NCI-H1105 (cell line): ENCODE measurements at regions not wholly inside any gene's neighbourhood (a gene's known extent, or its start where the extent isn't known, plus 50 kb on each side); places are given as distances from the start of the nearest gene placed in this dataset.
"Not testable (repeated sequence)": the region's sequence is repeated elsewhere in the genome, so short reads cannot be mapped to it uniquely, and the experiment has no call there.

ENCODE experiments used
- DNase-seq: peaks from one replicate; lab custom pipeline; 2025; lab: John Stamatoyannopoulos, UW

DNA sequence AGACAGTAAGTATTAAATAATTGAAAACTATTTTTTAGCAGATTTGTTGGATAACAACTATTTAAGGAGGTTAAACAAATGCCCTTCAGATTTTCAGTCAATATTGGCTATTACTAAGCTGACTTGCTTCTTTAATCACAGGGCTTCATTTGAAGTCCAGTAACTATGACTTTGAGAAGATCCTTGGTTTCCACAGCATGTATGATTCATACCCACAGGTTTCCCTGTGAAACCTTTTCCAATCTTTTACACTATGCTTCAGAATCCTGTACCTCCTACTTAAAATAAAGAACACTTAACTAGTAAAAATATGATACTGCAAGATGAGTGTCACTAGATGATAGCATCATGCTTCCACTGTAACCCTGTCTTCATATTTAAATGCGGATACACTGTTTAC is 211.9 kb downstream of the SPATA31A1 start:
- DNase-seq = not testable (repeated sequence)

DNA sequence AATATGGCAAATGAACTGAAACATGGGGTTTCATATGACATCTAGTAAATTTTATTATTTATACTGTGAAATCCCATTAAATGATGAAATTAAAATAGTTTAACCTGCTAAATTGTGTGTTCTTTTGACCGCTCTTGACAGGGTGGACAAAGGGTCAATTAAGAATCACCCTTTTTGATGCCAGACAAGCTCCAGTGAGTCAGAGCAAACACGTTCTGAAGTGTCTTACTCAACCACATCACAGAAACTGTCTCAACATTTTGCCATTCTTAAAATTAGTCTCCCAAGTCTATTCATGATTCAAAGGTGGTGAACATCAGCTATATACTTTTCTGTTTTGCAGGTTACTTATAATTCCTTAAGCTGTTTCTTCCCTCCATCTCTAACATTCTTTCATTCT is 213.4 kb downstream of the SPATA31A1 start:
- DNase-seq = not testable (repeated sequence)

DNA sequence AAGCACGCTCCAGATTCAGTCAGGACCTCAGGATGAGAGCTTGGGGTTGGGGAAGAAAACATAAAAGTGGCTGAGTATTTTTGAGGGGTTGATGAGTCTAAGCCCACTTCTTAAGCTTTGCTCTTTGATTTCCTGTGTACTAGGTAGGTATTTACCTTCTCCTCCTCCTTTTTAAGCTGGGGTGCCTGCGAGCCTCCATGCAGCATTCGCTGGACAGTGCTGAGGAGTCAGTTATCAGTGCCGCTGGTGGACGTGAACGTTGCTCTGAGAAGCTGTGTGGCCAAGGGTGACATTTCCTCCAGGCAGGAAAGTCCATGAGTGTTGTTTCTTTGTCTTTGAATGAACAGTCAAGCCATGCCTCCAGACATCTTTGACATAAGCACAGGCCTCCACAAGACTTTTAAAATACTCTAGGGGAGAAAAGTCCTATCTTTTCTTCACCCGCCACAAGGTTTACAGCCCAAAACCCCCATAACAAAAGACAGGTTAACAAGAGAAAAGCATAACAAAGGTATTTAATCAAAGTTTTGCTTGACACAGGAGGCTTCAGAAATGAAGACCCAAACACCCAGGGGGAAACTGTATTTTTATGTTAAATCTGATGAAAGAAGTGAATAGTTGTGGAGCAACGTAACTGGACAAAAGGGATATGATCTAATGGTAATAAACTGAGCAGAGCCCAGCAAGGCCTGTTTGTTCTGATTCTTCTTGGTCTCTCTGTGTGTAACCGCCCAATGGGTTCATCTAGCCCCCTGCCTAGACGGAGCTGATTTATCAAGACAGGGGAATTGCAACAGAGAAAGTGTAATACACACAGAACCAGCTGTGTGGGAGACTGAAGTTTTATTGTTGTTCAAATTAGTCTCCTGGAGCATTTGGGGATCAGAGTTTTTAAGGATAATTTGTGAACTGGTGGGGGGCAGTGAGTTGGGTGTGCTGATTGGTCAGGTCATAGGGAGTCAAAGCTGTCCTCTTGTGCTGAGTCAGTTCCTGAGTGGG is 217.9 kb downstream of the SPATA31A1 start:
- not testable (repeated sequence) for DNase-seq

DNA sequence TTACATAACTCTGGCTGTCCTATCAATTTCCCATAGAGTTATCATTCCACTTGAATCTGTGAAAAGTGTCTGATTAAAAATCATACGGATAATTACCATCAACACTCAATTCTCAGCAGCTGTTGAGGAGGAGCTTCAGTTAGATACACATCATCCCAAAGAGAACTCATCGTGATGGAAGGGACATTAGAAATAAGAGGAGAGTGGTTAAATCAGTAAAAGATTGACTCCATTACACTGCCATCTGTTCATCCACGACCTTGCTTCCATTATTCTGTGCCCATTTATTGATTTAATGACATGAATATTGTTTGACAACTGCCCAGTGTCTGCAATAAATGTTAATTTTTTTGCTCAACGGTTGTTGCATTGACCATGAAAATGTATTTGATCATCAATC is 223.5 kb downstream of the SPATA31A1 start:
- DNase-seq = not testable (repeated sequence)

DNA sequence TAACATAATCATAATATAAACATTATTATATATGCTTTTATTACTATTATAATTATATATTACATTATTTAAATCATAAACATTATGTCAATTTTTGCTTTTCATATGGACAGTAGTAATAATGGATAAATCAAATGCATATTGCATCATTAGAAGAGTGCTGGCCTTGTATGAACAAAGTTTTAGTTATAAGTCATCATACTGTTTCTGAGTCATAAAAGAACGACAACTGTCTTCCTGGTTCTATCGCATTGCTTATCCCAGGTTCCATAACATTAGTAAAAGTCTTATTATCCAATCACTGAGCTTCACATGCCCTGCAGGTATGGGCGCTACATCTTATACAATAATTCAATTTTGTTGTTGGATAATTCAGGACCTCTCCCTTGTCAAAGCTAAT is 225.8 kb downstream of the SPATA31A1 start:
- DNase-seq = not testable (repeated sequence)

DNA sequence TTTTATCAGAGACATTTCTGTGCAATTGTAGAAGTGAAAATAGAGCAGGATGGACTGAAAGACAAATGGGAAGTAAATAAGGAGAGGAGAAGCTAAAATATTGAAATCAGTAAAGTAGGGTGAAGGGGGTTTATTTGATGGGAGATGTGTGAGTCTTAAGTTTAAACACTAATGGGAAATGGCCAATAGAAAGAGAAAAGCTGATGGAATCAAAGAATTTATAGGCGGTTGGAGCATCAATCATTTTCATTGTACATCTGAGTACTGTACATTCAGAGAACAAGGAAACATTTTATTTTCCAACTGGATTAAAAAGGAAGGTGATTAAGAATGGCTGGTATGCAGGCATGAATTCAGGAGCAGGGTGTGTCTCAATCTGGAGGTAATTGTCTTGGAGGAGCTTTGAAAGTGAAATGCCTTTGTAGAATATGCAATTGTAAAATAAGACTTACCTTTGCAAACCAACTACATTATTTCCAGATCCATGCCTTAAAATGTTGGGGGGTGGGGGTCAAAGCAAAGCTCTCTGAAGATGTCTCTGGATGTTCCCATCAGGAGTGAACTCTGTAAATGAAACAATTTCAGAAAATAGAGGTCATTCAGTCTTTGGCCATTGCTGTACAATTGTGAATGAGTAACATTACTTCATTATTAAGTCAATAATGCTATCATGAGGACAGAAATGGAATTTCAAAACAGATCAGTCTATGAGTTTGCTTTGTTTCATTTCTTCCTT is 227.4 kb downstream of the SPATA31A1 start:
- DNase-seq = not testable (repeated sequence)

DNA sequence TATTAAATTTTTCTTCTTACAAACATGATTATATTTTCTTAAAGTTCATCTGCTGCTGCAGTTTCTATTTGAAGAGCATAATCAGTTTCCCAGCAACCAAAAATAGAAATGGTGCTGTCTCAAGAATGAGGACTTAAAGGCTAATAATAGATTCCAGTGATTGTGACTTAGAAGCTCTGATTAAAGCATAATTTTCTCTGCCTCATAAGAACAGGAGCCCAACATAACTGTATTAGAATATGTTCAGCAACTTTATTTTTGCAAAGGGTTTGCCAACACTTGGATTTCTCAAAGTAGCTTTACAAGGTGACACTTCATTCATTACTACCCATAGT is 227.9 kb downstream of the SPATA31A1 start:
- DNase-seq = not testable (repeated sequence)

DNA sequence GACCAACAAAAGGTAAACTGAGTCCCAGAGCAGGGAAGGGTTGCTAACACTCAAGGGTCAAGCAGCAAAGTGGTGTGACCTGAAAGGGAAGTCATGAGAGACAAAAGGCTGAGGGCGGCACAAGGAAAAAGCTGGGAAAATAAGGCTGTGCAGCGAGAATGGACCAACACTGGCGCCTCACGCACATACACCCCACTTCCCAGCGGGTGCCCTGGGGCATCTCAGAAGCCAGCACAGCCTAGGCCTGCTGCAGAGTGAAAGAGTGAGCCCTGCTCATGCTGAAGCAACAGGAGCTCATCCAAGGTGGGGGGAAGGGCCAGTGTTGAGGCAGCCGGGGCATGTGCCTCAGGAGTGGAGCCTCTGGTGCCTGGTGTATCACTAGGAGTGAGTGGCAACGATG is 229.8 kb downstream of the SPATA31A1 start:
- not testable (repeated sequence) for DNase-seq

DNA sequence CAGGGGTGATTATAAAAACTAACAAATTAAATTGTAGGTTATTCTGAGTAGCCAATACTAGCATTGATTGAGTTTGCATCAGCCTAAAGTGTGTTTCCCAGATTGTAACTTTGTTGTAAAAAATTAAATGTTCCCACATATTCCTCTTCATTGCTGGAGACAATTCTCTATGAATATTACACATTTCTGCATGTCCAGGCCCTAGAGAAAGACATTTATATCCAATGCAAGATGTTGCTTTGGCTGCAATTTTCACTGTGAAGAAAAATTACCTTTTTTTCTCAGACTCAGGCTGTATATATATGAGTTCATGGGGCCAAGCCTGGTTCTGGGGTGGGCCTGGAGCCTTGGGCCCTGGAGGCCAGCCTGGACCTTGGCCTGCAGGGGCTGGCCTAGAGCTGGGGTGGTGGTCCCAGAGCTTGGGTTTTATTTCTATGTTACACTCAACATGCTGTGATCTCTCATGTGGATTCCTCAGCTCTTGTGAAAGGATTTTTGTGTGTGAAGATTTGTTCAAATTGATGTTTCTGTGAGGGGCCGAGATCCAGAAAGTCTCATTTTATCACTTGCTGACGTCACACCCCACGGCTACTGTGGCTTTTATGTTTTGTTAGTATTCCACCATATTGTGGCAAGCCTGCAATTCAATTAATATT is 232.5 kb downstream of the SPATA31A1 start:
- no peak for DNase-seq

DNA sequence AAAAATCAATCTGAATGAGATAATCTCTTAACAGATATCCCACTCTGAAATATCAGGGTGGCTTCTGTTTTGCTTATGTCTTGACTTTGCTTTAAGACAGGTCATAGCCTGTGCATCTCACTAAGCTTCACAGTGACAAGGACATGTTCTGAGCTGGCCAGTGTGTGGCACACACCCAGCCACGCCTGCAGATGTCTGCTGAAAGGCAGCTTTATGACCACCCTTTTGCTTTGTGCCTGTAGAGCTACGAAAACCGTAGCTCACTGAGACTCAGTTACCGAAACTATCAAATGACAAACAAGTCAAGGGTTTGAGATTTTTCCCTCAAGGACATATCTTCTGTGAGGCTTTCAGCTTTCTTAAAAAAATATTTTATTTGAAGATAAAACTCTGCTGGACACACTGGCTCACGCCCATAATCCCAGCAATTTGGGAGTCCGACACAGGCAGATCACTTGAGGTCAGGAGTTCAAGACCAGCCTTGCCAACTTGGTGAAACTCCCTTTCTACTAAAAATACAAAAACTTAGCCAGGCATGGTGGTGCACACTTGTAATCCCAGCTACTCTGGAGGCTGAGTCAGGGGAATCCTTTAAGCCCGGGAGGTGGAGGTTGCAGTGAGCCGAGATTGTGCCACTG is 233.2 kb downstream of the SPATA31A1 start:
- DNase-seq = no peak

DNA sequence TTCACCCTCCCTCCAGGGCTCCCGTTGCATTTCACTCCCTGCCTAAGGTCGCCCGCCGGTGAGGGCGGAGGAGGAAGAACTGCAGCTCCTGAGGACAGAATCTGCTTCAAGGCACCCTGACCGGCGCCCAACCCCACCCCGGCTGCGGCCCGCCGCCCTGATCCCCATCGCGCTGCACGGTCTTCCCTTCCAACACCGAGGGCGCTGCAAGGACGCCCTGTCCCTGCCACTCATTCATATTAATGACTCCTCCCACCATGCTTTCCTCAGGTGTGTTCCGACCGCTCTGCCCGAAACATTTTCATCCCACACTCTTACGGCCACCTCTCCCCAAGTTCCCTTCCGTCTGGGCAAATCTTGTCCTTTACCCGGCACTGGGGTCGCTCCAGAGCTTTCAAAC is 248.6 kb downstream of the SPATA31A1 start:
- not testable (repeated sequence) for DNase-seq

DNA sequence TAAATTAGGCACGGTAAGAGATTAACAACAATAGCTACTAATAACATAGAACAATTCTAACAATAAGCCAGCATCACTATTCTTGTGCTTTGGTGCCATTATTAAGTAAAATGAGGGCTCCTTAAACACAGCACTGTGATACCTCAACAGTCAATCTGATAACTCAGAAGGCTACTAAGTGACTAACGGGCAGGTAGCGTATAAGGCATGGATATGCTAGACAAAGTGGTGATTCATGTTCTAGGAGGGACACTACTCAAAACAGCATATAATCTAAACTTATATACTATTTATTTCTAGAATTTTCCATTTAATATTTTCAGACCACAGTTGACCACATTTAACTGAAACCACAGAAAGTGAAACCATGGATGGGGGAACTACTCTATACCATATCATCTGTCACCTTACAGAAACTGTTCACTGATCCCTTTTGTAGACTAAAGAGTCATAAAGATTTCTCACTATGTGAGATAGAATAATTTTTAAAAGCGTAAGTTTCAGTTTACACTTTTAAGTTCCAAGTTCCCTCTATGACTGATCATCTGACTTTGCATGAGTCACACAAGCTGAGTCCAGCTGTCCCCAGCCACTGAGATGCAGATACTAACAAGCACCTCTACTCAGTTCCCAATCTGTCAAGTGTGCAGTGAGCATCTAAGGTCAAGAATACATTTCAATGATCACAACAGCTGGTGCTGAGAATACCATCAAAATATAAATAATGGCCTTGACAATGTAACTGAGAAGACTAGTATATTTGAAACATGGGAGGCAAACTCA is 256.2 kb downstream of the SPATA31A1 start:
- DNase-seq = not testable (repeated sequence)

DNA sequence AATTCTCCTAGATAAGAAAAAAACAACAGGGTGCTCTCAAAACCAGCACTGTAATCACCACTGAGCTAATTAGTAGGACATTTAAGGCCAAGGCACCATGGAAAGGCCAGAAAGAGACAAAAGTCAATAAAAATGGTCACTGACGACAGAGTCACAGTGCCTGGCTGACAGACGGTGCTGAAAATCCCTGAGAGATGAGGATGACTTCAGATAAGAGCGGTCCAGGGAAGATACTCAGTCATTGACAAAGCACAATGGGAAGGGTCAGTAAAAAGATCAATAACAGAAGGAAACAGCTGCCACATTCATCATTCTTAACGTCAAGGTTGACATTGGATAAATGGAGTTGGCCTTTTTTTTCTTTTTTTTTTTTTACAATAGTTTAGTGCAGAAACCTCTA is 261.0 kb downstream of the SPATA31A1 start:
- not testable (repeated sequence) for DNase-seq

DNA sequence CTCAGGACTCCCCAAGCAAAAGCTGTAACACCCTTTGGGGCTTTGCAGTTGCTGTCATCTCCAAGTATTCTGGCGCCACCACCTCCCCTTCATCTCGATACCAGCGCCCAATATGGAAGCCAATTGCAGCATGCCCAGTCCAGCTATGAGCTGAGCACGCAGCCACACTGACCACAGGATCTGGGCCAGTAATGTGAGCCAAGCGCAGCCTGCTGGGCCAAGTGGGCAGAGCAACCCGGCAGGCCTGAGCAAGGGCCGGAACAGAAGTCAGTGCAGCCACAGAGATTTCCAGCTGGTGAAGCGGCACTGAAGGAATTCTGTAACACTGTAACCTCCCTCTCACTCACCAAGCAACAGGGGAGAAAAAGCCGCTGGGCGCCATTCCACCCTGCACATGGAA is 268.6 kb downstream of the SPATA31A1 start:
- DNase-seq = not testable (repeated sequence)

DNA sequence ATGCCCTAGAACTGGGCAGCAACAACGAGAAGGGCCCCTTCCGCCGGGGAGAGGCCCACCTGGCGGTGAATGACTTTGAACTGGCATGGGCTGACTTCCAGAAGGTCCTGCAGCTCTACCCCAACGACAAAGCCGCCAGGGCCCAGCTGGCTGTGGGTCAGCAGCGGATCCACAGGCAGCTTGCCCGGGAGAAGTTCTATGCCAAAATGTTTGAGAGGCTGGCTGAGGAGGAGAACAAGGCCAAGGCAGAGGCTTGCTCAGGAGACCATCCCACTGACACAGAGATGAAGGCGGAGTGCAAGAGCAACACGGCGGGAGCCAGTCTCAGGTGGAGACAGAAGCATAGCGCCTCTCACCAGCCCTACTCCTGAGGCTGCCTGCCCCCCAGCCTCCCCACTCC is 276.6 kb downstream of the SPATA31A1 start:
- not testable (repeated sequence) for DNase-seq

DNA sequence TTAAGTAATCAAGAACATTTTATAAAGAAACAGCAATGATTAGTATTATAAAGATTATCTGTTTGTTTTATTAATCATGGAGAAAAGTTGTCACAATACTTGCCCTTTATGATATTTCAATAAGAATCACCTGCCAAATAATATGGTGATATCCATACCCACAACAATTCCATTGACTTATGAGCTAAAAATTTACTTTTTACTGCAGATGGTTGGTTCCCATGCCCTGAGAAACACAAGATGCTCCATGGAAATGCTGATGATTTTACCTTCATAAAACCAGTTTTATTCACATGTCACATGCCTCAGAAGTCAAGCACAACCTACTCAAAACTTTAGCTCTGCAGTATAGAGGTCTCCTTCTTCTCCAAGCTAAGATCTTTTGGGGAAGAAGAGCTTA is 293.6 kb downstream of the SPATA31A1 start:
- not testable (repeated sequence) for DNase-seq

DNA sequence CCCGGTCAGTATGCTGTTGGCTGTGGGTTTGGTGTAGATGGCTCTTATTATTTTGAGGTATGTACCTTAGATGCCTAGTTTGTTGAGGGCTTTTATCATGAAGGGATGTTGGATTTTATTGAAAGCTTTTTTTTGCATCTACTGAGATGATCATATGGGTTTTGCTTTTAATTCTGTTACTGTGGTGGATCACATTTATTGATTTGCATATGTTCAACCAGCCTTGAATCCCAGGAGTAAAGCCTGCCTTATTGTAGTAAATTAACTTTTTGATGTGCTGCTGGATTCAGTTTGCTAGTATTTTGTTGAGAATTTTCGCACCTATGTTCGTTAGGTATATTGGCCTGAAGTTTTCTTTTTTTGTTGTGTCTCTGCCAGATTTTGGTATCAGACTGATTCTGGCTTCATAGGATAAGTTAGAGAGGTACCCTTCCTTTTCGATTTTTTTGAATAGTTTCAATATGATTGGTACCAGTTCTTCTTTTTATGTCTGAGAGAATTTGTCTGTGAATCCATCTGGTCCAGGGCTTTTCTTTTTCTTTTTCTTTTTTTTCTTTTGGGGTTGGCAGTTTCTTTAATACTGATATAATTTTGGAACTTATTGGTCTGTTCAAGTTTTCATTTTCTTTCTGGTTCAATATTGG is 301.6 kb downstream of the SPATA31A1 start:
- not testable (repeated sequence) for DNase-seq

DNA sequence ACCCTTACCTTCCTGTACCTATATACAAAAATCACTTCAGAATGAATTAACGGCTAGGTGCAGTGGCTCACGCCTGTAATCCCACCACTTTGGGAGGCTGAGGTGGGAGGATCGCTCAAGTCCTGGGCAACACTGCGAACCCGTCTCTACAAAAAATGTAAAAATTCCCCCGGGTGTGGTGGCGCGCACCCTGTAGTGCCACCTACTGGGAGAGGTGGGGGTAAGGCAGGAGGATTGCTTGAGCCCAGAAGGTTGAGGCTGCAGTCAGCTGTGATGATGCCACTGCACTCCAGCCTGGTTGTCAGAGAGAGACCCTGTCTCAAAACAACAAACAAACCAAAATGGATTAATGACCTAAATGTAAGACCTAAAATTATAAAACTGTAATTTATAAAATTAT is 307.6 kb downstream of the SPATA31A1 start:
- not testable (repeated sequence) for DNase-seq

DNA sequence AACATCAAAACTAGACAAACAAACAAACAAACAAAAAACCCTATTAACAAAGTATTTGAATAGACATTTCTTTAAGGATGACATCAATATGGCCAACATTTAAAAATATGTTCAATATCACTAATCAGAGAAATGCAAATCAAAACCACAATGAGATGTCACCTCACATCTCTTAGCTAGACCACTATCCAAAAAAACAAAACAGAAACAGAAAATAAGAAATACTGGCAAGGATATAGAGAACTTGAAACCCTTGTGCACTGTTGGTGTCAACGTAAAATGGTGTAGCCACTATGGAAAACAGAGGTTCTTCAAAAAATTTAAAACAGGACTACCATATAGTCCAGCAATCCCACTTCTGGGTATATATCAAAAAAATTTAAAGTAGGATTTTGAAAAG is 308.2 kb downstream of the SPATA31A1 start:
- not testable (repeated sequence) for DNase-seq

DNA sequence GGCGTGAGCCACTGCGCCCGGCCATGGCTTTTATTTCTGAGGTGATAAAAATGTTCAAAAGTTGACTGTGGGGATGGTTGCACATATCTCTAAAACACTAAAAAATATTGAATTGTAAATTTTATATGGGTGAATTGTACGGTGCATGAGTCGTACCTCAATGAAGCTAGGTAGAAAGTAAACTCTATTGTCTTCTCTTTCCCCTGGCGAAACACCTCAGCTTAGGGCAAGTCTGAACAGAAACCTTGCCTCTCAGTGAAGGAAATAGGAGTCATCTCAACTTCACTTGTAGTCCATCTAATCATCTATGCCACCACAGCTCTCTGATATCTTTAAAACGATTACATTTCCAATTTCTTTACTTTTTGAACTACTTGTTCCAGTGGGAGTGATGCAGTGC is 309.6 kb downstream of the SPATA31A1 start:
- not testable (repeated sequence) for DNase-seq
